HL-60 (cell line): ENCODE measurements at regions not wholly inside any gene's neighbourhood (a gene's known extent, or its start where the extent isn't known, plus 50 kb on each side); places are given as distances from the start of the nearest gene placed in this dataset.

ENCODE experiments used
- CTCF ChIP-seq: IDR thresholded peaks from one replicate; pipeline ENCODE4 v1.5.1; 2011; ENCODE audit warnings: low read length, control low read depth, inconsistent platforms; ENCODE audit not compliant: insufficient read depth
- GABPA ChIP-seq: IDR thresholded peaks from 2 replicates; pipeline ENCODE4 v1.6.1; 2012; ENCODE audit warnings: low read depth
- POLR2AphosphoS5 ChIP-seq: IDR thresholded peaks from 2 replicates; pipeline ENCODE4 v1.6.1; 2012; ENCODE audit warnings: low read depth
- REST ChIP-seq: IDR thresholded peaks from 2 replicates; pipeline ENCODE4 v1.6.1; 2012; ENCODE audit warnings: low read depth; ENCODE audit not compliant: insufficient replicate concordance
- SPI1 ChIP-seq: IDR thresholded peaks from 2 replicates; pipeline ENCODE4 v1.6.1; 2012; ENCODE audit warnings: low read depth, mild to moderate bottlenecking, borderline replicate concordance

GRCh38 chr13:104980586-104980985, 1554.9 kb downstream of the EFNB2 start:
- TF ChIP-seq POLR2AphosphoS5, result no peak
- TF ChIP-seq CTCF, result no peak
- TF ChIP-seq GABPA, result no peak
- TF ChIP-seq REST, result no peak
- no peak for TF ChIP-seq SPI1
